ENCODE measurements at regions not wholly inside any gene's neighbourhood (a gene's known extent, or its start where the extent isn't known, plus 50 kb on each side); places are given as distances from the start of the nearest gene placed in this dataset.
"Not testable (repeated sequence)": the region's sequence is repeated elsewhere in the genome, so short reads cannot be mapped to it uniquely, and the experiment has no call there.

GRCh38 chr13:44887515-44887914 is 101.8 kb downstream of the NUFIP1 start:
- no peak for DNase-seq

- no peak for DNase-seq
These were observed 105.1 kb downstream of the NUFIP1 start for GRCh38 chr13:44884076-44884729.

GRCh38 chr13:44879452-44880058 is 109.7 kb downstream of the NUFIP1 start:
- no peak for DNase-seq

- no peak for DNase-seq
These were observed 112.4 kb downstream of the NUFIP1 start for GRCh38 chr13:44876782-44877324.

GRCh38 chr13:44874886-44875630 is 114.2 kb downstream of the NUFIP1 start:
- no peak for DNase-seq

- DNase-seq: no peak
These were observed 115.1 kb downstream of the NUFIP1 start for GRCh38 chr13:44874176-44874575.

GRCh38 chr13:44873461-44873860 is 115.8 kb downstream of the NUFIP1 start:
- no peak for DNase-seq

GRCh38 chr13:44872751-44873150 is 116.5 kb downstream of the NUFIP1 start:
- no peak for DNase-seq

GRCh38 chr13:44870456-44870929 is 118.8 kb downstream of the NUFIP1 start:
- DNase-seq: no peak

- no peak for DNase-seq
These were observed 120.1 kb downstream of the NUFIP1 start for GRCh38 chr13:44869167-44869566.

GRCh38 chr13:44868397-44868796 is 120.9 kb downstream of the NUFIP1 start:
- DNase-seq: no peak

GRCh38 chr13:44867825-44868224 is 121.4 kb downstream of the NUFIP1 start:
- no peak for DNase-seq

GRCh38 chr13:44866411-44866911 is 122.8 kb downstream of the NUFIP1 start:
- no peak for DNase-seq

GRCh38 chr13:44865722-44866410 is 123.4 kb downstream of the NUFIP1 start:
- DNase-seq: no peak

GRCh38 chr13:44863641-44864040 is 125.6 kb downstream of the NUFIP1 start:
- not testable (repeated sequence) for DNase-seq

GRCh38 chr13:44860454-44860853 is 128.8 kb downstream of the NUFIP1 start:
- no peak for DNase-seq

- DNase-seq: no peak
These were observed 131.5 kb downstream of the NUFIP1 start for GRCh38 chr13:44857736-44858135.

GRCh38 chr13:44857061-44857460 is 132.2 kb downstream of the NUFIP1 start:
- DNase-seq: no peak

GRCh38 chr13:44855860-44856259 is 133.4 kb downstream of the NUFIP1 start:
- no peak for DNase-seq

- peak; percentile 56 for DNase-seq
These were observed 134.8 kb downstream of the NUFIP1 start for GRCh38 chr13:44854313-44855060.

GRCh38 chr13:44853641-44854040 is 135.6 kb downstream of the NUFIP1 start:
- DNase-seq: peak; percentile 39
